IMR-90 (cell line): ENCODE measurements at regions not wholly inside any gene's neighbourhood (a gene's known extent, or its start where the extent isn't known, plus 50 kb on each side); places are given as distances from the start of the nearest gene placed in this dataset.

Experiments
- CEBPB ChIP-seq: IDR thresholded peaks from 2 replicates; pipeline ENCODE4 v1.6.1; 2012; ENCODE audit warnings: low read depth, low read length, improper control_type of control experiment
- ELK1 ChIP-seq: fragments of 150-350 bp; IDR thresholded peaks from 2 replicates; pipeline ENCODE4 v1.6.1; 2016; ENCODE audit warnings: low read depth, mild to moderate bottlenecking, low read length, moderate library complexity, borderline replicate concordance
- MAFK ChIP-seq: IDR thresholded peaks from 2 replicates; pipeline ENCODE4 v1.6.1; 2012; ENCODE audit warnings: low read depth, low read length, improper control_type of control experiment
- POLR2A ChIP-seq: IDR thresholded peaks from 2 replicates; pipeline ENCODE4 v1.6.1; 2012; ENCODE audit warnings: mild to moderate bottlenecking, low read depth, low read length
- RCOR1 ChIP-seq: IDR thresholded peaks from 2 replicates; pipeline ENCODE4 v1.6.1; 2012; ENCODE audit warnings: mild to moderate bottlenecking, low read length, improper control_type of control experiment; ENCODE audit not compliant: insufficient replicate concordance
- RFX5 ChIP-seq: IDR thresholded peaks from 2 replicates; pipeline ENCODE4 v1.8.0; 2012; ENCODE audit warnings: low read depth, mild to moderate bottlenecking, low read length, moderate library complexity
- TF ChIP-seq, protein P1 (sequence below): conservative IDR thresholded peaks from 2 replicates; pipeline ENCODE4 v1.5.1; 2012; ENCODE audit warnings: mild to moderate bottlenecking, low read depth, low read length, improper control_type of control experiment
- TF ChIP-seq, protein P2 (sequence below): fragments of 150-350 bp; IDR thresholded peaks from 2 replicates; pipeline ENCODE4 v1.6.1; 2017; ENCODE audit warnings: mild to moderate bottlenecking, antibody characterized with exemption, low read length, low read depth

DNA sequence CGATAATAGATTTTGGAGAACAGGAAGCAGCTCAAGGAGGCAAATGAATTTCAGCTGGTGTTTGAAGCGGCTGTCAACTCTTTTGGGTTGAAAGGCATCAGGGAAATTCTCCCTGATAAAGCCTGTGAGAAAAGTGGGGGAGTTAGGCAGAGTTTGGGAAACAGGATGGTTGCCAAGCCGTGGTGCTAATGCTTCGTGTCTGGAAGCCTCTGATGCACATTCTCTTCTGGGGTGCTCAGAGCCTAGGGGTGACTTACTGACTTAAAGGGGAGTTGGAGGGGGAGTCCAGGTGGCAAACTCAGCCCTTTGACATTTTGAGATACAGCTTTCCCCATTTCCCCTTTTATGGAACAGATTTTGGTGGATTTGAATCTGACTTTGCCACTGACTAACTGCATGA lies 202.5 kb upstream of the CLINT1 start:
- TF ChIP-seq, protein P1, sequence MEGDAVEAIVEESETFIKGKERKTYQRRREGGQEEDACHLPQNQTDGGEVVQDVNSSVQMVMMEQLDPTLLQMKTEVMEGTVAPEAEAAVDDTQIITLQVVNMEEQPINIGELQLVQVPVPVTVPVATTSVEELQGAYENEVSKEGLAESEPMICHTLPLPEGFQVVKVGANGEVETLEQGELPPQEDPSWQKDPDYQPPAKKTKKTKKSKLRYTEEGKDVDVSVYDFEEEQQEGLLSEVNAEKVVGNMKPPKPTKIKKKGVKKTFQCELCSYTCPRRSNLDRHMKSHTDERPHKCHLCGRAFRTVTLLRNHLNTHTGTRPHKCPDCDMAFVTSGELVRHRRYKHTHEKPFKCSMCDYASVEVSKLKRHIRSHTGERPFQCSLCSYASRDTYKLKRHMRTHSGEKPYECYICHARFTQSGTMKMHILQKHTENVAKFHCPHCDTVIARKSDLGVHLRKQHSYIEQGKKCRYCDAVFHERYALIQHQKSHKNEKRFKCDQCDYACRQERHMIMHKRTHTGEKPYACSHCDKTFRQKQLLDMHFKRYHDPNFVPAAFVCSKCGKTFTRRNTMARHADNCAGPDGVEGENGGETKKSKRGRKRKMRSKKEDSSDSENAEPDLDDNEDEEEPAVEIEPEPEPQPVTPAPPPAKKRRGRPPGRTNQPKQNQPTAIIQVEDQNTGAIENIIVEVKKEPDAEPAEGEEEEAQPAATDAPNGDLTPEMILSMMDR: no peak
- TF ChIP-seq CEBPB: no peak
- no peak for TF ChIP-seq POLR2A
- TF ChIP-seq, protein P2, sequence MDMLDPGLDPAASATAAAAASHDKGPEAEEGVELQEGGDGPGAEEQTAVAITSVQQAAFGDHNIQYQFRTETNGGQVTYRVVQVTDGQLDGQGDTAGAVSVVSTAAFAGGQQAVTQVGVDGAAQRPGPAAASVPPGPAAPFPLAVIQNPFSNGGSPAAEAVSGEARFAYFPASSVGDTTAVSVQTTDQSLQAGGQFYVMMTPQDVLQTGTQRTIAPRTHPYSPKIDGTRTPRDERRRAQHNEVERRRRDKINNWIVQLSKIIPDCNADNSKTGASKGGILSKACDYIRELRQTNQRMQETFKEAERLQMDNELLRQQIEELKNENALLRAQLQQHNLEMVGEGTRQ: no peak
- TF ChIP-seq RFX5: no peak
- no peak for TF ChIP-seq MAFK
- TF ChIP-seq RCOR1: no peak
- TF ChIP-seq ELK1: no peak
